Keratinocyte (primary cell): ENCODE measurements at regions not wholly inside any gene's neighbourhood (a gene's known extent, or its start where the extent isn't known, plus 50 kb on each side); places are given as distances from the start of the nearest gene placed in this dataset.

Source experiments
- CTCF ChIP-seq, 3 experiments: IDR thresholded peaks in 1 of 3; conservative IDR thresholded peaks in 1 of 3; optimal IDR thresholded peaks in 1 of 3; 2 replicates in 2 of 3; 3 replicates in 1 of 3; pipeline versions ENCODE3 to v1.5.1; 2011; ENCODE audit warnings: low read length in 3 of 3, mild to moderate bottlenecking in 3 of 3, moderate library complexity in 2 of 3, control low read depth in 1 of 3, inconsistent platforms in 1 of 3; ENCODE audit not compliant: insufficient read depth in 2 of 3; ENCODE audit errors: extremely low read depth in 1 of 3
- EZH2 ChIP-seq: IDR thresholded peaks from one replicate; pipeline ENCODE4 v1.6.1; 2012; ENCODE audit warnings: inconsistent platforms, mild to moderate bottlenecking, low read length, moderate library complexity

GRCh38 chr1:187956975-187957374 is 1128.2 kb downstream of the PLA2G4A start:
- TF ChIP-seq CTCF (optimal IDR thresholded peaks at IDR 0.05 in 1 of 3, IDR thresholded peaks at IDR 0.05 in 1 of 3, conservative IDR thresholded peaks at IDR 0.05 in 1 of 3; ENCODE audit: extremely low read depth in 1 of 3, insufficient read depth in 2 of 3, low read length in 3 of 3) (no peak), EZH2 (no peak)
